WERI-Rb-1 (cell line): ENCODE measurements at regions not wholly inside any gene's neighbourhood (a gene's known extent, or its start where the extent isn't known, plus 50 kb on each side); places are given as distances from the start of the nearest gene placed in this dataset.
"Not testable (repeated sequence)": the region's sequence is repeated elsewhere in the genome, so short reads cannot be mapped to it uniquely, and the experiment has no call there.

ENCODE experiments used
- DNase-seq: peaks from one replicate; pipeline ENCODE4 v3.0.0-alpha.2; 2020
- H3K27ac ChIP-seq: fragments of 250-450 bp; sonication (Bioruptor Pico); 2 replicates; pipeline ENCODE4 v1.5.1; 2020; ENCODE audit warnings: mild to moderate bottlenecking, moderate library complexity
- H3K27me3 ChIP-seq: fragments of 250-450 bp; sonication (Bioruptor Pico); 2 replicates; pipeline ENCODE4 v1.5.1; 2021; ENCODE audit warnings: mild to moderate bottlenecking, low read depth, moderate library complexity; ENCODE audit not compliant: insufficient read depth, severe bottlenecking
- H3K36me3 ChIP-seq: fragments of 250-450 bp; sonication (Bioruptor Pico); 2 replicates; pipeline ENCODE4 v1.5.1; 2020; ENCODE audit warnings: mild to moderate bottlenecking, moderate library complexity
- H3K4me3 ChIP-seq: 2 replicates; pipeline ENCODE4 v1.5.1; 2011; ENCODE audit warnings: low read depth, mild to moderate bottlenecking, control low read depth, low read length
- H3K9me3 ChIP-seq: fragments of 250-450 bp; sonication (Bioruptor Pico); 2 replicates; pipeline ENCODE4 v1.5.1; 2021; ENCODE audit warnings: mild to moderate bottlenecking, moderate library complexity; ENCODE audit not compliant: severe bottlenecking
- TF ChIP-seq, protein P1 (sequence below): IDR thresholded peaks from 2 replicates; pipeline ENCODE4 v1.5.1; 2011; ENCODE audit warnings: low read depth, mild to moderate bottlenecking, control low read depth, inconsistent platforms, low read length

DNA sequence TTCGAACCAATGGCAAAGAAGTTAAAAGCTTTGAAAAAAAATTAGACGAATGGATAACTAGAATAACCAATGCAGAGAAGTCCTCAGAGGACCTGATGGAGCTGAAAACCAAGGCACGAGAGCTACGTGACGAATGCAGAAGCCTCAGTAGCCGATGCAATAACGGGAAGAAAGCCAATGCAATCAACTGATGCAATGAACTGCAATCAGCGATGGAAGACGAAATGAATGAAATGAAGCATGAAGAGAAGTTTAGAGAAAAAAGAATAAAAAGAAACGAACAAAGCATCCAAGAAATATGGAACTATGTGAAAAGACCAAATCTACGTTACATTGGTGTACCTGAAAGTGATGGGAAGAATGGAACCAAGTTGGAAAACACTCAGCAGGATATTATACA, 52.6 kb upstream of the MRPS30 start:
- H3K9me3 ChIP-seq, H3K27me3 ChIP-seq, DNase-seq, H3K4me3 ChIP-seq, H3K27ac ChIP-seq, H3K36me3 ChIP-seq: not testable (repeated sequence)

DNA sequence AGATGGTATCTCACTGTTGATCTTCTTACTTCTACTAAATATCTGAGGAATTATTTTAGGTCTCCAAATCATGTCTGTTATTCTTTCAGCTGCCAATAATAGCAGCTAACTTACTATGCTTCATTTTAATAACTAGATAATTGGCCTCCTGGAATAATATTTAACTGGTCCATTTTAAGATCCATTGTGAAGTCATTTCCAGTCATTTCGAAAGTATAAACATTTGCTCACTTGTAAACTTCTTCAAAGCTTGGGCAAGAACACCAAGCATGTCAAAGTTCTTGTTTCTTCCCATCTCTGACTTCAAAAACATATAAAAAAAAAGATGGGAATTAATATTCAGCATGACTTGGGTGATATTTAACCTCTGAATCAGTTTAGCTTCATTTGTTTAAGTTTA, 61.4 kb upstream of the MRPS30 start:
- Histone ChIP-seq H3K9me3 (no peaks in the 10 kb centered on the region), H3K27me3 (no peaks in the 10 kb centered on the region), H3K36me3 (no peaks in the 10 kb centered on the region), H3K27ac (no peak overlapping the region), H3K4me3 (no peak overlapping the region)
- TF ChIP-seq, protein P1, sequence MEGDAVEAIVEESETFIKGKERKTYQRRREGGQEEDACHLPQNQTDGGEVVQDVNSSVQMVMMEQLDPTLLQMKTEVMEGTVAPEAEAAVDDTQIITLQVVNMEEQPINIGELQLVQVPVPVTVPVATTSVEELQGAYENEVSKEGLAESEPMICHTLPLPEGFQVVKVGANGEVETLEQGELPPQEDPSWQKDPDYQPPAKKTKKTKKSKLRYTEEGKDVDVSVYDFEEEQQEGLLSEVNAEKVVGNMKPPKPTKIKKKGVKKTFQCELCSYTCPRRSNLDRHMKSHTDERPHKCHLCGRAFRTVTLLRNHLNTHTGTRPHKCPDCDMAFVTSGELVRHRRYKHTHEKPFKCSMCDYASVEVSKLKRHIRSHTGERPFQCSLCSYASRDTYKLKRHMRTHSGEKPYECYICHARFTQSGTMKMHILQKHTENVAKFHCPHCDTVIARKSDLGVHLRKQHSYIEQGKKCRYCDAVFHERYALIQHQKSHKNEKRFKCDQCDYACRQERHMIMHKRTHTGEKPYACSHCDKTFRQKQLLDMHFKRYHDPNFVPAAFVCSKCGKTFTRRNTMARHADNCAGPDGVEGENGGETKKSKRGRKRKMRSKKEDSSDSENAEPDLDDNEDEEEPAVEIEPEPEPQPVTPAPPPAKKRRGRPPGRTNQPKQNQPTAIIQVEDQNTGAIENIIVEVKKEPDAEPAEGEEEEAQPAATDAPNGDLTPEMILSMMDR, result no peak
- no peak for DNase-seq

DNA sequence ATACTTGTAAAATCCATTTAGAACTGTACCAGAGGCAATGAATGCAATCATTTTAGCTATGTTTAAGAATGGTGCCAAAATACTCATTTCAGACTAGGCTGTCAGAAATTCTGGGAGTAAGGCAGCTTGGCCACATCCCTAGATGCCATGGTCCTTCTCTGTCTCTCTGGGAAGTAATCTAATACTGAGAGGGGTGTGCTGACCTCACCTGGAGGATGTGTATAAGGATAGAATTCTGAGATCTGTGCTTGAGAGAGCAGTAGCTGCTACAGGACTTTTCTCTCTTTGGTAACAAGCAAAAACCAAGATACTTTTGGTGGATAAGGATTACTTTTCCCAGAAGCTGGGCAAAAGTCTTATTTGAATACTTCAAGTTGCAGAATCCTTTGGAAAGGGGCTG, 68.1 kb upstream of the MRPS30 start:
- H3K4me3 ChIP-seq, result no peak overlapping the region
- no peaks in the 10 kb centered on the region for H3K36me3 ChIP-seq
- H3K27me3 ChIP-seq, result no peaks in the 10 kb centered on the region
- H3K9me3 ChIP-seq, result no peaks in the 10 kb centered on the region
- peak; percentile 11 for DNase-seq
- H3K27ac ChIP-seq, result no peak overlapping the region
- TF ChIP-seq, protein P1, result peak; percentile 21; the same call in 1 of the 2 replicates

DNA sequence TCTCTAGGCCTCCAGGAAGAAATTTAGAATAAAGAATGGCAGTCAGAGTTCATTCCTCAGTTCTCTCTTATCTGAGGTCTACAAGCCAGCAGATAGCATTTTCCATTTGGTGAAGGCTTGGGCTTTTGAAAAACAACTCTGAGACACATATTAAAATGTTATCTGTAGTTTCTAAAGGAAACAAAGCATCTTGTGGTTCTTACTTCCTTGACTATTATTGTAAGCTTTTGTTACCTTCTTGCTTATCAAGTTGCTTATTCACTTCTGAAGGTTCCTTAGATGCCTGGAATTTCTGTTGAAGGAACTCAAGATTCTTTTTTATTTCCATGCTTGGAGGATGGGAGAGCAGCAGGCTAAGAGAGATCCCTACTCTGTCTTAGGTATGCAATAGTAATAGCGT, 79.2 kb upstream of the MRPS30 start:
- H3K9me3 ChIP-seq, result peaks cover 6% of the 10 kb centered on the region
- H3K27ac ChIP-seq, result no peak overlapping the region
- no peak overlapping the region for H3K4me3 ChIP-seq
- DNase-seq, result no peak
- no peaks in the 10 kb centered on the region for H3K27me3 ChIP-seq
- H3K36me3 ChIP-seq, result no peaks in the 10 kb centered on the region
- TF ChIP-seq, protein P1, result no peak

DNA sequence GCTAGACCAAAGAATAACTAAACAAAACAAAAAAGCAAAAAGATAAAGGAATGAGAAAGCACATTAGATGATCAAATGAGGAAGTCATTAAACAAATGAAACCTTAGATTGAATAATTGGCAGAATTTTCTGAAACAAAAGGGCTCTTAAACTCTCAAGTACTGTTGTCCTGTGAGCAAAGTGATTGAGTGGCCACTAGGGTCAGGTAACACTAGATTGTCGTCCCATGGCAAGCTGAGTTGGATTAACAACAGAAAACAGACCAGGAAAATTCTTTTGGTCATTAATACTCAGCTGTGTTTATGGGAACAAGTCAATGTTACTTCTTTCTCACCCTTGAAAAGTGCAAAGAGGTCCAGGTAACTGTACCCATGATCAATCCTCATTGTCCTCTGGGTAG, 81.6 kb upstream of the MRPS30 start:
- H3K36me3 ChIP-seq, result no peaks in the 10 kb centered on the region
- TF ChIP-seq, protein P1, result no peak
- no peak for DNase-seq
- H3K9me3 ChIP-seq, result peaks cover 4% of the 10 kb centered on the region
- no peaks in the 10 kb centered on the region for H3K27me3 ChIP-seq
- H3K4me3 ChIP-seq, result no peak overlapping the region
- H3K27ac ChIP-seq, result no peak overlapping the region

DNA sequence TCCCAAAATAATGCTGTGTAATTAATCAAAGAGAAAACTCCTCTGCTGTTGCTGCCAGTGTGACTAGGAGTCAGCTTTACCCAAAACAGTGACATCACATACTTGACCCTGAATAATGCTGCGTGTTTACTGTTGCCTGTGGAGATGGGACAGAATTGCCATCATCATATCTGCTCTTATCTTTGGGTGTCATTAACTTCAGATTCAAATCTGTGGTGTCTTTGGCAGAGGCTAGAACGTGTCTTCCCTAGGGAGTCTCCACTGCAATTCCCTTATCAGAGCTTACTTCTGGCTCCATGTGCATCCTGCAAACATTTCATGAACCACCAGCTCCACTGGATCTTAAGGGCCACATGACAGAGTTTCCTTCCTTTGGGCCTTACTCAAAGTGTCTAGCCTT, 88.9 kb upstream of the MRPS30 start:
- H3K9me3 ChIP-seq, result no peaks in the 10 kb centered on the region
- DNase-seq, result no peak
- TF ChIP-seq, protein P1, result no peak
- H3K36me3 ChIP-seq, result no peaks in the 10 kb centered on the region
- H3K27me3 ChIP-seq, result no peaks in the 10 kb centered on the region
- no peak overlapping the region for H3K27ac ChIP-seq
- H3K4me3 ChIP-seq, result no peak overlapping the region
